ENCODE measurements at regions not wholly inside any gene's neighbourhood (a gene's known extent, or its start where the extent isn't known, plus 50 kb on each side); places are given as distances from the start of the nearest gene placed in this dataset.

DNA sequence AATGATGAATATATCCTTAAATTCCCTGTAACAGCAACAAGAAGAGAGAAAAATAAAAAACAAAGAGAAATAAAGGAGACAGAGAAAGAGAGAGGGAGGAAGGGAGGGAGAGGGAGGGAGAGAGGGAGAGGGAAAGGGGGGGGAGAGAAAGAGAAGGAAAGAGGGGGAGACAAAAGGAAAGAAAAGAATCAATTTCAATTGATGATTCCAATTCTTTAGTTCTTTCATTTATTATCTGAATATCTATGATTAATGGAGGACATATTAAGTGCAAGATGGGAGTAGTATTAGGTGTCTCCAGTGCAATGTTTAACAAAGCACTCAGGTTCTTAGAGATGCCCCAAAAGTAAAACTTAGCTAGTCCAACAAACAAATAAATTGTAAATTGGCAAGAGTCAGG is 97.2 kb upstream of the DPP10 start:
- no peak for TF ChIP-seq EZH2 (IDR thresholded peaks at IDR 0.05; ENCODE audit: low read length, missing control alignments)
- TF ChIP-seq, protein P1, sequence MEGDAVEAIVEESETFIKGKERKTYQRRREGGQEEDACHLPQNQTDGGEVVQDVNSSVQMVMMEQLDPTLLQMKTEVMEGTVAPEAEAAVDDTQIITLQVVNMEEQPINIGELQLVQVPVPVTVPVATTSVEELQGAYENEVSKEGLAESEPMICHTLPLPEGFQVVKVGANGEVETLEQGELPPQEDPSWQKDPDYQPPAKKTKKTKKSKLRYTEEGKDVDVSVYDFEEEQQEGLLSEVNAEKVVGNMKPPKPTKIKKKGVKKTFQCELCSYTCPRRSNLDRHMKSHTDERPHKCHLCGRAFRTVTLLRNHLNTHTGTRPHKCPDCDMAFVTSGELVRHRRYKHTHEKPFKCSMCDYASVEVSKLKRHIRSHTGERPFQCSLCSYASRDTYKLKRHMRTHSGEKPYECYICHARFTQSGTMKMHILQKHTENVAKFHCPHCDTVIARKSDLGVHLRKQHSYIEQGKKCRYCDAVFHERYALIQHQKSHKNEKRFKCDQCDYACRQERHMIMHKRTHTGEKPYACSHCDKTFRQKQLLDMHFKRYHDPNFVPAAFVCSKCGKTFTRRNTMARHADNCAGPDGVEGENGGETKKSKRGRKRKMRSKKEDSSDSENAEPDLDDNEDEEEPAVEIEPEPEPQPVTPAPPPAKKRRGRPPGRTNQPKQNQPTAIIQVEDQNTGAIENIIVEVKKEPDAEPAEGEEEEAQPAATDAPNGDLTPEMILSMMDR (conservative IDR thresholded peaks at IDR 0.05 in 1 of 2, IDR thresholded peaks at IDR 0.05 in 1 of 2; ENCODE audit: low read depth in 1 of 2, low read length in 2 of 2) = no peak
- no peak overlapping the region for H3K4me2 ChIP-seq (ENCODE audit: extremely low read depth, insufficient read depth, low read length)
- H3K4me1 ChIP-seq (ENCODE audit: control insufficient read depth, extremely low read depth, insufficient read depth, low read length) = no peaks in the 10 kb centered on the region
- H3K4me3 ChIP-seq (replicated peaks in 1 of 4; ENCODE audit: control extremely low read depth in 1 of 4, insufficient read depth in 1 of 4, low read depth in 3 of 4, low read length in 4 of 4) = no peak overlapping the region
- H3K36me3 ChIP-seq (ENCODE audit: control insufficient read depth, insufficient read depth, low read length) = no peaks in the 10 kb centered on the region
- H3K9ac ChIP-seq (ENCODE audit: insufficient read depth, low read length) = no peak overlapping the region
- no peak overlapping the region for H3K27ac ChIP-seq (ENCODE audit: insufficient read depth, low read length)
- H2AFZ ChIP-seq (ENCODE audit: low read length) = no peak overlapping the region
- H3K27me3 ChIP-seq (ENCODE audit: control insufficient read depth, insufficient read depth, low read length) = no peaks in the 10 kb centered on the region
- no peaks in the 10 kb centered on the region for H3K9me3 ChIP-seq (ENCODE audit: control insufficient read depth, insufficient read depth, low read depth, low read length)
- H3K79me2 ChIP-seq (ENCODE audit: control insufficient read depth, insufficient read depth, low read length) = no peaks in the 10 kb centered on the region
- no peak for DNase-seq (ENCODE audit: low read depth in 2 of 2)
- no peaks in the 10 kb centered on the region for H4K20me1 ChIP-seq (ENCODE audit: control insufficient read depth, extremely low read depth, insufficient read depth, low read length)

DNA sequence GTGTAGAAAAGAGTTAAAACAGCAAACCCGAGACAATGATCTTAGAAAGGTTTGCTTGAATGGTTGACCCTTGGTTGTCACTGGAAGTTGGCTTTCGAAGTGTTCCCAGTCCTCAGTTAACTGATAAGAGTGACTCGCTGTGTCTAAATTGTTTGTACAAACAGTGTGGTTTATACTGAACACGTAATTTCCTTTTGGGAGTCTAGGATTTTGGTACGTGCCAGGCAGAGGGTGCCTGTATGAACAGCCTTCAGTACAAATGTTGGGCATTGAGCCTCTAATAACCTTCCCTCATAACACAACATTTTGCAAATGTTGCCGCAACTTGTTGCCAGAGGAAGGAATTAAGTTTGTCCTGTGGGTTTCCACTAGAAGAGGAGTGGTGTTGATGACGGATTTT is 95.8 kb upstream of the DPP10 start:
- no peaks in the 10 kb centered on the region for H3K4me1 ChIP-seq (ENCODE audit: control insufficient read depth, extremely low read depth, insufficient read depth, low read length)
- H3K9ac ChIP-seq (ENCODE audit: insufficient read depth, low read length) = no peak overlapping the region
- H3K36me3 ChIP-seq (ENCODE audit: control insufficient read depth, insufficient read depth, low read length) = no peaks in the 10 kb centered on the region
- H4K20me1 ChIP-seq (ENCODE audit: control insufficient read depth, extremely low read depth, insufficient read depth, low read length) = no peaks in the 10 kb centered on the region
- no peak overlapping the region for H3K27ac ChIP-seq (ENCODE audit: insufficient read depth, low read length)
- no peak for DNase-seq (ENCODE audit: low read depth in 2 of 2)
- no peak overlapping the region for H3K4me3 ChIP-seq (replicated peaks in 1 of 4; ENCODE audit: control extremely low read depth in 1 of 4, insufficient read depth in 1 of 4, low read depth in 3 of 4, low read length in 4 of 4)
- no peak overlapping the region for H3K4me2 ChIP-seq (ENCODE audit: extremely low read depth, insufficient read depth, low read length)
- TF ChIP-seq, protein P1 (conservative IDR thresholded peaks at IDR 0.05 in 1 of 2, IDR thresholded peaks at IDR 0.05 in 1 of 2; ENCODE audit: low read depth in 1 of 2, low read length in 2 of 2) = no peak
- TF ChIP-seq EZH2 (IDR thresholded peaks at IDR 0.05; ENCODE audit: low read length, missing control alignments) = no peak
- H2AFZ ChIP-seq (ENCODE audit: low read length) = no peak overlapping the region
- no peaks in the 10 kb centered on the region for H3K9me3 ChIP-seq (ENCODE audit: control insufficient read depth, insufficient read depth, low read depth, low read length)
- H3K79me2 ChIP-seq (ENCODE audit: control insufficient read depth, insufficient read depth, low read length) = no peaks in the 10 kb centered on the region
- no peaks in the 10 kb centered on the region for H3K27me3 ChIP-seq (ENCODE audit: control insufficient read depth, insufficient read depth, low read length)

DNA sequence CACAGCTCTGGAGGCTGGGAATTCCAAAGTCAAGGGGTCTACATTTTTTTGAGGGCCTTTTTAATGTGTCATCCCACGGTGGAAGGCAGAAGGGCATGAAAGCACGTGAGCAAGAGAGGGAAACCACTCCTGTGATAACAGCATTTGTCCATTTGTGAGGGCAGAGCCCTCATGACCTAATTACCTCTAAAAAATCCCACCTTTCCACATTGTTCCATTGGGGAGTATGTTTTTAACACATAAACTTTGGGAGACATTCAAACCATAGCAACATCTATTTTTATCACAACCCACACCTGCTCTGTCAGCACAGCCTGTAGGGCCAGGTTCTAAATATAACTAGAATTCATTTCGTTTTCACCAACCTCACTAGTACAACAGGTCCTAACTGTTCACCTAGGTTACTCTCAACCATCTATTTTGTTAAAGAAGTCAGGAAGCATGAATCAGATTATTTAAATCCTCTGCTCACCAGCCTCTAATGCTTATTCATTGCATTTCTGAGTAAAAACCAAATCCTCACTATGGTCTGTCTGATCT is 92.2 kb upstream of the DPP10 start:
- H3K79me2 ChIP-seq (ENCODE audit: control insufficient read depth, insufficient read depth, low read length) = no peaks in the 10 kb centered on the region
- H3K4me1 ChIP-seq (ENCODE audit: control insufficient read depth, extremely low read depth, insufficient read depth, low read length) = no peaks in the 10 kb centered on the region
- H3K9me3 ChIP-seq (ENCODE audit: control insufficient read depth, insufficient read depth, low read depth, low read length) = no peaks in the 10 kb centered on the region
- TF ChIP-seq, protein P1 (conservative IDR thresholded peaks at IDR 0.05 in 1 of 2, IDR thresholded peaks at IDR 0.05 in 1 of 2; ENCODE audit: low read depth in 1 of 2, low read length in 2 of 2) = no peak
- no peak for TF ChIP-seq EZH2 (IDR thresholded peaks at IDR 0.05; ENCODE audit: low read length, missing control alignments)
- H3K4me3 ChIP-seq (replicated peaks in 1 of 4; ENCODE audit: control extremely low read depth in 1 of 4, insufficient read depth in 1 of 4, low read depth in 3 of 4, low read length in 4 of 4) = no peak overlapping the region
- H3K4me2 ChIP-seq (ENCODE audit: extremely low read depth, insufficient read depth, low read length) = no peak overlapping the region
- no peaks in the 10 kb centered on the region for H3K36me3 ChIP-seq (ENCODE audit: control insufficient read depth, insufficient read depth, low read length)
- H3K27ac ChIP-seq (ENCODE audit: insufficient read depth, low read length) = no peak overlapping the region
- no peak for DNase-seq (ENCODE audit: low read depth in 2 of 2)
- no peaks in the 10 kb centered on the region for H3K27me3 ChIP-seq (ENCODE audit: control insufficient read depth, insufficient read depth, low read length)
- no peak overlapping the region for H3K9ac ChIP-seq (ENCODE audit: insufficient read depth, low read length)
- no peak overlapping the region for H2AFZ ChIP-seq (ENCODE audit: low read length)
- H4K20me1 ChIP-seq (ENCODE audit: control insufficient read depth, extremely low read depth, insufficient read depth, low read length) = no peaks in the 10 kb centered on the region

All from fibroblast of lung (primary cell).